Mammary epithelial cell (primary cell): ENCODE measurements at regions not wholly inside any gene's neighbourhood (a gene's known extent, or its start where the extent isn't known, plus 50 kb on each side); places are given as distances from the start of the nearest gene placed in this dataset.

ENCODE experiments used
- CTCF ChIP-seq, 2 donors: IDR thresholded peaks in 1 of 2; conservative IDR thresholded peaks in 1 of 2; 2 replicates each; pipeline ENCODE4 v1.5.1; 2011 to 2012; ENCODE audit warnings: inconsistent platforms in 2 of 2, low read length in 2 of 2, mild to moderate bottlenecking in 2 of 2, control low read depth in 1 of 2, low read depth in 1 of 2; ENCODE audit not compliant: insufficient read depth in 1 of 2; ENCODE audit errors: extremely low read depth in 1 of 2
- EZH2 ChIP-seq: IDR thresholded peaks from 2 replicates; pipeline ENCODE4 v1.6.1; 2012; ENCODE audit warnings: low read length, inconsistent platforms, borderline replicate concordance

- TF ChIP-seq CTCF (conservative IDR thresholded peaks at IDR 0.05 in 1 of 2, IDR thresholded peaks at IDR 0.05 in 1 of 2; ENCODE audit: extremely low read depth in 1 of 2, insufficient read depth in 1 of 2, low read depth in 1 of 2, low read length in 2 of 2) (no peak), EZH2 (no peak)
Observed at GRCh38 chr6:98586163-98586562, 248.2 kb upstream of the POU3F2 start.
